GM10248 (cell line): ENCODE measurements at regions not wholly inside any gene's neighbourhood (a gene's known extent, or its start where the extent isn't known, plus 50 kb on each side); places are given as distances from the start of the nearest gene placed in this dataset.

Experiments
- CTCF ChIA-PET: fragments of 300-600 bp; sonication (Branson Sonifier 250); formaldehyde crosslinking; extraction: SDS; loops from one replicate; lab custom pipeline; 2021; ENCODE audit warnings: antibody characterized with exemption; lab: Yijun Ruan, JAX
- POLR2A ChIA-PET: fragments of 350-650 bp; sonication (Branson Sonifier 250); formaldehyde crosslinking; extraction: SDS; loops from one replicate; lab custom pipeline; 2020; ENCODE audit warnings: antibody characterized with exemption; lab: Yijun Ruan, JAX
- DNase-seq: peaks from one replicate; pipeline ENCODE4 v3.0.0; 2012; ENCODE audit errors: extremely low spot score
- CTCF ChIP-seq: IDR thresholded peaks from 2 replicates; pipeline ENCODE4 v1.5.1; 2012; ENCODE audit warnings: mild to moderate bottlenecking, low read depth; ENCODE audit errors: extremely low read depth, missing control alignments, control extremely low read depth

GRCh38 chr2:128541448-128541847, 222.8 kb upstream of the HS6ST1 start:
- ChIA-PET POLR2A (no interaction called here), CTCF (interaction anchor here (1.3 kb wide), 1 partner anchor 10 kb away, joined by 4 read pairs; no protein-coding TSS in a partner anchor)
- no peak for DNase-seq
- TF ChIP-seq CTCF: no peak

DNA sequence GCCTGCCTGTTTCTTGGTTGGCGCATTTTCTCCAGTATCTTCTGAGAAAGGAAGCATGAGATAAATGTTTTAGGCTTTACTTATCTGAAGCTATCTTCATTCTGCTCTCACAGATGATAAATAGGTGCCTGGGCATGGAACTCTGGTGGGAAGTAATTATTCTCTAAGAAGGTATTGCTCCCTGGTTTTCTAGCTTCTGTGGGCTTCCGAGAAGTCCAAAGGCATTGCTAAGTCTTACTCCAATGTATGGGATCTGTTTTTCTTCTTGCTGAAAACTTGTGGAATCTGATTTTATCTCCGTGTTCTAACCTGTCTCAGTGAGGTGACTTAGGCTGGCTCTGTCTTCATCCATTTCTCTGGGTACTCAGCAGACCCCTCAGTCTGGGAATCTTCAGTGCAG, 224.4 kb upstream of the HS6ST1 start:
- ChIA-PET POLR2A (no interaction called here), CTCF (no interaction called here)
- DNase-seq: no peak
- no peak for TF ChIP-seq CTCF

GRCh38 chr2:128543646-128544045, 225.0 kb upstream of the HS6ST1 start:
- ChIA-PET CTCF (no interaction called here), POLR2A (no interaction called here)
- no peak for DNase-seq
- TF ChIP-seq CTCF: no peak

GRCh38 chr2:128544321-128545037, 225.8 kb upstream of the HS6ST1 start:
- no peak for TF ChIP-seq CTCF
- POLR2A ChIA-PET: no interaction called here
- CTCF ChIA-PET: no interaction called here
- no peak for DNase-seq

DNA sequence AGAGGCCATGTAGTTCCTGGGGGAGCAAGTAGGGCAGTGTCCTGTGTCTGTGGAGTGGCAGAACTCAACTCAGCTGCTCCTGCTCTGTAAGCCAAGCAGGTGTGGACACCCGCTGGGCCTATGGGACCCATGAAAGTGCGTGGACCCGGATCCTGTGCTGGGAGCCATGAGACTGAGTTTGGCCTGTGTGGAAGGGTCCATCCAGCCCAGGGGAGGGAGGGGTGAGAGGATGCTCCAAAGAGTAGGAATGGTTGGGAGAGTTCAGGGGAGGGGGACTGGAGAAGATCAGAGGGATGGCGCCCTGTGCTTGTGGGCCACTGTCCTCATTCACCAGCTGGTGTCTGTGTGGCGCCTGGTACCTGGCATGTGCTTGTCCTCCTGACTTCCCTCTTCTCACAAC, 226.4 kb upstream of the HS6ST1 start:
- no peak for DNase-seq
- ChIA-PET CTCF (no interaction called here), POLR2A (no interaction called here)
- TF ChIP-seq CTCF: no peak

- ChIA-PET POLR2A (no interaction called here), CTCF (no interaction called here)
- TF ChIP-seq CTCF: no peak
Measured at GRCh38 chr2:128545829-128546228, 227.2 kb upstream of the HS6ST1 start.

More at GRCh38 chr2:128545829-128546228, 227.2 kb upstream of the HS6ST1 start:
- DNase-seq: no peak
